ENCODE measurements at regions not wholly inside any gene's neighbourhood (a gene's known extent, or its start where the extent isn't known, plus 50 kb on each side); places are given as distances from the start of the nearest gene placed in this dataset.

DNA sequence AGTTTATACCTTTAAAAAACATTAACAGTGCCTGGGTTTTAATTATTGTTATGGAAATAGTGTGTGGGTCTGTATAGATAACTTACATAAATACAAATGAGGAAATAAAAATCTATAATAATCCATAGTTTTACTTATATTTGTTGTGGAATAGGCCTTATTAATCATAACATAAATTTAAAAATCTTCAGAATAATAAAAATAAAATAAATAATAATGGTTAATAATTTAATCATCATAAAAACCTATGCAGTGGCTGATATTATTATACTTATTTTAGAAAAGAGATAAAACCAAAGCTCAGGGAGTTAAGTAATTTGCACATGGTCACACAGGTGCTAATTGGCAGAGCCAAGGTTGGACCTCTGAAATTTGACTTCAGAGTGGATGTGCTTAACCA lies 785.3 kb upstream of the SEMA6A start:
- no peak overlapping the region for H2BK5ac ChIP-seq (ENCODE audit: insufficient read length, low read length)
- no peak overlapping the region for H3K4ac ChIP-seq (ENCODE audit: low read depth, low read length)
- no peaks in the 10 kb centered on the region for H3K23me2 ChIP-seq (ENCODE audit: insufficient read length, low read depth, low read length, poor library complexity, severe bottlenecking)

More for the DNA sequence above, 785.3 kb upstream of the SEMA6A start:
- Histone ChIP-seq H3K27ac (ENCODE audit: insufficient read length, low read depth, low read length) (no peak overlapping the region), H4K5ac (ENCODE audit: insufficient read length, low read depth, low read length) (no peak overlapping the region), H3K9ac (ENCODE audit: extremely low read depth, insufficient read length, low read length) (no peak overlapping the region), H3K79me2 (ENCODE audit: insufficient read depth, low read length) (no peaks in the 10 kb centered on the region), H3K79me1 (ENCODE audit: insufficient read depth, low read depth, low read length, poor library complexity, severe bottlenecking) (no peaks in the 10 kb centered on the region), H4K91ac (ENCODE audit: insufficient read length, low read depth, low read length) (no peak overlapping the region), H3K27me3 (ENCODE audit: insufficient read depth, low read length) (no peaks in the 10 kb centered on the region), H2BK15ac (ENCODE audit: low read depth, low read length) (no peak overlapping the region), H2AFZ (ENCODE audit: low read length) (no peak overlapping the region), H3K14ac (ENCODE audit: insufficient read depth, low read length) (no peak overlapping the region), H2AK5ac (ENCODE audit: insufficient read length, low read length) (no peak overlapping the region), H3K4me2 (ENCODE audit: insufficient read depth, insufficient read length, low read length) (no peak overlapping the region), H2BK20ac (ENCODE audit: low read depth, low read length, poor library complexity, severe bottlenecking) (no peak overlapping the region), H3K18ac (ENCODE audit: insufficient read length, low read depth, low read length) (no peak overlapping the region), H3T11ph (ENCODE audit: low read length) (no peak overlapping the region), H3K4me1 (ENCODE audit: insufficient read depth, low read length) (no peaks in the 10 kb centered on the region), H2BK12ac (ENCODE audit: insufficient read length, low read depth, low read length) (no peak overlapping the region), H3K9me3 (ENCODE audit: control insufficient read depth, low read depth, low read length) (no peaks in the 10 kb centered on the region), H4K8ac (replicated peaks; ENCODE audit: insufficient read length, low read depth, low read length) (no peak overlapping the region), H4K20me1 (ENCODE audit: control insufficient read depth, insufficient read depth, insufficient read length) (no peaks in the 10 kb centered on the region), H3K56ac (ENCODE audit: insufficient read length, low read depth, low read length) (no peak overlapping the region), H3K23ac (ENCODE audit: insufficient read length, low read depth, low read length) (no peak overlapping the region), H2BK120ac (ENCODE audit: low read depth, low read length, poor library complexity, severe bottlenecking) (no peak overlapping the region)
- H3K27ac Mint-ChIP-seq, result no peak overlapping the region
- H3K27me3 Mint-ChIP-seq (ENCODE audit: low read depth), result no peaks in the 10 kb centered on the region
- TF ChIP-seq CTCF (conservative IDR thresholded peaks at IDR 0.05), result no peak
- H3K4me3 Mint-ChIP-seq, result no peak overlapping the region
- H3K4me1 Mint-ChIP-seq, result peaks cover 6% of the 10 kb centered on the region in 2 experiments
- no peak for DNase-seq
- H3K36me3 Mint-ChIP-seq (ENCODE audit: insufficient read depth in 1 of 3, low read depth in 3 of 3), result no peaks in the 10 kb centered on the region
- H3K9me3 Mint-ChIP-seq, result no peaks in the 10 kb centered on the region
